Endodermal cell (in vitro differentiated cells): ENCODE measurements at regions not wholly inside any gene's neighbourhood (a gene's known extent, or its start where the extent isn't known, plus 50 kb on each side); places are given as distances from the start of the nearest gene placed in this dataset.

Source experiments
- DNase-seq: peaks from one replicate; pipeline ENCODE4 v3.0.0-alpha.2; 2017
- H3K27ac ChIP-seq: 2 replicates; pipeline ENCODE4 v1.5.1; 2013; ENCODE audit warnings: mild to moderate bottlenecking, low read depth, low read length, moderate library complexity
- H3K27me3 ChIP-seq: 2 replicates; pipeline ENCODE4 v1.6.1; 2013; ENCODE audit warnings: mild to moderate bottlenecking, low read length, moderate library complexity; ENCODE audit not compliant: insufficient read depth, control insufficient read depth, poor library complexity, severe bottlenecking
- H3K36me3 ChIP-seq: 2 replicates; pipeline ENCODE4 v1.7.0; 2013; ENCODE audit warnings: mild to moderate bottlenecking, low read length, moderate library complexity; ENCODE audit not compliant: control insufficient read depth, insufficient read depth
- H3K4me1 ChIP-seq: one replicate; pipeline ENCODE4 v1.7.0; 2013; ENCODE audit warnings: low read length; ENCODE audit not compliant: control insufficient read depth, insufficient read depth
- H3K4me3 ChIP-seq: 2 replicates; pipeline ENCODE4 v1.5.1; 2013; ENCODE audit warnings: mild to moderate bottlenecking, low read length, moderate library complexity
- H3K9ac ChIP-seq: 2 replicates; pipeline ENCODE4 v1.6.1; 2013; ENCODE audit warnings: mild to moderate bottlenecking, low read length, moderate library complexity; ENCODE audit not compliant: poor library complexity, severe bottlenecking; ENCODE audit errors: extremely low read depth
- H3K9me3 ChIP-seq: 2 replicates; pipeline ENCODE4 v1.6.1; 2013; ENCODE audit warnings: mild to moderate bottlenecking, low read length, moderate library complexity; ENCODE audit not compliant: control insufficient read depth
- H3K27ac Mint-ChIP-seq: 2 replicates; pipeline ENCODE4 v1.8.0; 2020; ENCODE audit warnings: mixed read lengths
- H3K27me3 Mint-ChIP-seq: 2 replicates; pipeline ENCODE4 v1.8.0; 2021; ENCODE audit warnings: mild to moderate bottlenecking, mixed read lengths; ENCODE audit not compliant: insufficient read depth
- H3K36me3 Mint-ChIP-seq: 2 replicates; pipeline ENCODE4 v1.8.0; 2020; ENCODE audit warnings: low read depth, mixed read lengths
- H3K4me1 Mint-ChIP-seq: 2 replicates; pipeline ENCODE4 v1.8.0; 2020; ENCODE audit warnings: mixed read lengths
- H3K4me3 Mint-ChIP-seq: 2 replicates; pipeline ENCODE4 v1.8.0; 2020; ENCODE audit warnings: mild to moderate bottlenecking, moderate library complexity, mixed read lengths
- H3K9me3 Mint-ChIP-seq: 2 replicates; pipeline ENCODE4 v1.8.0; 2020; ENCODE audit warnings: mild to moderate bottlenecking, mixed read lengths
- CTCF ChIP-seq: fragments of 200-600 bp; sonication (generic); conservative IDR thresholded peaks from 2 replicates; pipeline ENCODE4 v1.5.0; 2021; ENCODE audit warnings: antibody characterized with exemption, mild to moderate bottlenecking
- WGBS, 2 experiments: methylation state at CpG; one replicate each; pipeline versions ENCODE4 v1.1.5 to v1.1.7; 2013; ENCODE audit warnings: missing lambda C conversion rate in 2 of 2, mixed read lengths in 1 of 2; ENCODE audit not compliant: insufficient coverage in 1 of 2, insufficient read length in 1 of 2; 5-methylcytosine and 5-hydroxymethylcytosine counted together

GRCh38 chr6:132131758-132132157, 180.6 kb upstream of the CCN2 start:
- Histone ChIP-seq H3K36me3 (no peaks in the 10 kb centered on the region), H3K4me1 (no peaks in the 10 kb centered on the region), H3K9ac (no peak overlapping the region), H3K27ac (peak overlapping the region; percentile 93), H3K4me3 (no peak overlapping the region), H3K9me3 (no peaks in the 10 kb centered on the region), H3K27me3 (no peaks in the 10 kb centered on the region)
- DNase-seq = peak; percentile 42
- Mint-ChIP-seq H3K9me3 (no peaks in the 10 kb centered on the region), H3K27me3 (no peaks in the 10 kb centered on the region), H3K4me3 (no peak overlapping the region), H3K4me1 (peaks cover 9% of the 10 kb centered on the region), H3K36me3 (no peaks in the 10 kb centered on the region), H3K27ac (no peak overlapping the region)
- 90% methylated on average over 2 of the region's 2 CpGs; no CpG with 5 or more reads in 1 of the 2 experiments for WGBS, 2 experiments
- TF ChIP-seq CTCF = no peak

- H3K27ac ChIP-seq = peak overlapping the region; percentile 93
- DNase-seq = no peak
- no peak overlapping the region for H3K27ac Mint-ChIP-seq
- no peaks in the 10 kb centered on the region for H3K4me1 ChIP-seq
- 87 to 92% methylated on average over 2 to 3 of the region's 3 CpGs for WGBS, 2 experiments
- no peak overlapping the region for H3K4me3 ChIP-seq
- TF ChIP-seq CTCF = no peak
- no peaks in the 10 kb centered on the region for H3K9me3 Mint-ChIP-seq
- H3K4me3 Mint-ChIP-seq = no peak overlapping the region
- no peak overlapping the region for H3K9ac ChIP-seq
- H3K9me3 ChIP-seq = no peaks in the 10 kb centered on the region
- no peaks in the 10 kb centered on the region for H3K27me3 ChIP-seq
- peaks cover 9% of the 10 kb centered on the region for H3K4me1 Mint-ChIP-seq
- H3K36me3 ChIP-seq = no peaks in the 10 kb centered on the region
- no peaks in the 10 kb centered on the region for H3K36me3 Mint-ChIP-seq
- no peaks in the 10 kb centered on the region for H3K27me3 Mint-ChIP-seq
Measured at GRCh38 chr6:132131351-132131750, 180.2 kb upstream of the CCN2 start.

- no peaks in the 10 kb centered on the region for H3K36me3 Mint-ChIP-seq
- H3K4me3 ChIP-seq = no peak overlapping the region
- H3K4me1 ChIP-seq = no peaks in the 10 kb centered on the region
- H3K27me3 Mint-ChIP-seq = no peaks in the 10 kb centered on the region
- no peaks in the 10 kb centered on the region for H3K36me3 ChIP-seq
- H3K9ac ChIP-seq = no peak overlapping the region
- no peaks in the 10 kb centered on the region for H3K9me3 ChIP-seq
- no peaks in the 10 kb centered on the region for H3K9me3 Mint-ChIP-seq
- 93 to 95% methylated on average over 10 of the region's 10 CpGs for WGBS, 2 experiments
- H3K27ac ChIP-seq = peak overlapping the region; percentile 49
- no peak for TF ChIP-seq CTCF
- H3K4me1 Mint-ChIP-seq = peaks cover 9% of the 10 kb centered on the region
- H3K4me3 Mint-ChIP-seq = no peak overlapping the region
- no peak for DNase-seq
- no peaks in the 10 kb centered on the region for H3K27me3 ChIP-seq
- peak overlapping the region; percentile 6 for H3K27ac Mint-ChIP-seq
Measured at GRCh38 chr6:132130626-132131298, 179.6 kb upstream of the CCN2 start.
